NCI-H2107 treated with DMSO at 0.1 percent for 48 hours (cell line): ENCODE measurements at regions not wholly inside any gene's neighbourhood (a gene's known extent, or its start where the extent isn't known, plus 50 kb on each side); places are given as distances from the start of the nearest gene placed in this dataset.
"Not testable (repeated sequence)": the region's sequence is repeated elsewhere in the genome, so short reads cannot be mapped to it uniquely, and the experiment has no call there.

Experiments
- DNase-seq: peaks from one replicate; lab custom pipeline; 2025; ENCODE audit not compliant: unreplicated experiment; lab: John Stamatoyannopoulos, UW

- DNase-seq, result no peak
Observed at GRCh38 chr9:82882138-82882537, 180.8 kb downstream of the RASEF start.

GRCh38 chr9:82882748-82883147 lies 180.2 kb downstream of the RASEF start:
- no peak for DNase-seq

- no peak for DNase-seq
Observed at GRCh38 chr9:82883436-82883835, 179.5 kb downstream of the RASEF start.

- not testable (repeated sequence) for DNase-seq
Observed at GRCh38 chr9:82883974-82884373, 179.0 kb downstream of the RASEF start.

- no peak for DNase-seq
Observed at GRCh38 chr9:82890401-82890800, 172.5 kb downstream of the RASEF start.

GRCh38 chr9:82890865-82891264 lies 172.1 kb downstream of the RASEF start:
- no peak for DNase-seq

GRCh38 chr9:82891321-82891720 lies 171.6 kb downstream of the RASEF start:
- no peak for DNase-seq

GRCh38 chr9:82893549-82893948 lies 169.4 kb downstream of the RASEF start:
- no peak for DNase-seq

GRCh38 chr9:82894548-82894947 lies 168.4 kb downstream of the RASEF start:
- DNase-seq, result no peak

GRCh38 chr9:82894961-82895821 lies 167.8 kb downstream of the RASEF start:
- DNase-seq, result no peak

- DNase-seq, result no peak
Observed at GRCh38 chr9:82895822-82896110, 167.2 kb downstream of the RASEF start.

GRCh38 chr9:82903503-82903902 lies 159.4 kb downstream of the RASEF start:
- DNase-seq, result no peak

GRCh38 chr9:82911996-82912395 lies 150.9 kb downstream of the RASEF start:
- no peak for DNase-seq

GRCh38 chr9:82912645-82913044 lies 150.3 kb downstream of the RASEF start:
- no peak for DNase-seq

- DNase-seq, result not testable (repeated sequence)
Observed at GRCh38 chr9:82916238-82916637, 146.7 kb downstream of the RASEF start.

- DNase-seq, result no peak
Observed at GRCh38 chr9:82920154-82920553, 142.8 kb downstream of the RASEF start.

- DNase-seq, result no peak
Observed at GRCh38 chr9:82922686-82923085, 140.3 kb downstream of the RASEF start.

GRCh38 chr9:82923092-82923911 lies 139.6 kb downstream of the RASEF start:
- DNase-seq, result peak; percentile 86

GRCh38 chr9:82923912-82924605 lies 138.9 kb downstream of the RASEF start:
- DNase-seq, result no peak
